Fibroblast of lung (primary cell): ENCODE measurements at regions not wholly inside any gene's neighbourhood (a gene's known extent, or its start where the extent isn't known, plus 50 kb on each side); places are given as distances from the start of the nearest gene placed in this dataset.

Experiments
- EZH2 ChIP-seq: IDR thresholded peaks from 2 replicates; pipeline ENCODE4 v1.5.1; 2012; ENCODE audit warnings: low read length, control low read depth, mild to moderate bottlenecking; ENCODE audit errors: missing control alignments
- TF ChIP-seq, protein P1 (sequence below), 2 donors: IDR thresholded peaks in 1 of 2; conservative IDR thresholded peaks in 1 of 2; 1 replicate in 1 of 2; 2 replicates in 1 of 2; pipeline ENCODE4 v1.5.1; 2011 to 2012; ENCODE audit warnings: low read length in 2 of 2, control low read depth in 1 of 2, inconsistent platforms in 1 of 2, low read depth in 1 of 2, mild to moderate bottlenecking in 1 of 2

DNA sequence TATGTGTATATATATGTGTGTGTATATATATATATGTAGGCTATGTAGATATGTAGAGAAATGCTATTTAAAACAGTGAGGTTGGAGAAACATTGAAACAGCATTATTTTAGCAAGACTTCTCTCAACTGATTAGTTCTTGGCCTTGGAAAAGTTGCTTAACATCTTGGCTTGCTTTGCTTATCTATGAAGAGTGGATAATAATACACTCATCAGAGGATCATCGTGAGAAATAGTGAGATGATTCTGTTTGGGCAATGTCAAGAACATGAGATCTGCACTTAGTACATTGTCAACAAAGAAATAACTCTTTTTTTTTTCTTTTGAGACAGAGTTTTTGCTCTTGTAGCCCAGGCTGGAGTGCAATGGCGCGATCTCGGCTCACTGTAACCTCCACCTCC, 128.3 kb downstream of the KLF5 start:
- TF ChIP-seq, protein P1, sequence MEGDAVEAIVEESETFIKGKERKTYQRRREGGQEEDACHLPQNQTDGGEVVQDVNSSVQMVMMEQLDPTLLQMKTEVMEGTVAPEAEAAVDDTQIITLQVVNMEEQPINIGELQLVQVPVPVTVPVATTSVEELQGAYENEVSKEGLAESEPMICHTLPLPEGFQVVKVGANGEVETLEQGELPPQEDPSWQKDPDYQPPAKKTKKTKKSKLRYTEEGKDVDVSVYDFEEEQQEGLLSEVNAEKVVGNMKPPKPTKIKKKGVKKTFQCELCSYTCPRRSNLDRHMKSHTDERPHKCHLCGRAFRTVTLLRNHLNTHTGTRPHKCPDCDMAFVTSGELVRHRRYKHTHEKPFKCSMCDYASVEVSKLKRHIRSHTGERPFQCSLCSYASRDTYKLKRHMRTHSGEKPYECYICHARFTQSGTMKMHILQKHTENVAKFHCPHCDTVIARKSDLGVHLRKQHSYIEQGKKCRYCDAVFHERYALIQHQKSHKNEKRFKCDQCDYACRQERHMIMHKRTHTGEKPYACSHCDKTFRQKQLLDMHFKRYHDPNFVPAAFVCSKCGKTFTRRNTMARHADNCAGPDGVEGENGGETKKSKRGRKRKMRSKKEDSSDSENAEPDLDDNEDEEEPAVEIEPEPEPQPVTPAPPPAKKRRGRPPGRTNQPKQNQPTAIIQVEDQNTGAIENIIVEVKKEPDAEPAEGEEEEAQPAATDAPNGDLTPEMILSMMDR (conservative IDR thresholded peaks at IDR 0.05 in 1 of 2, IDR thresholded peaks at IDR 0.05 in 1 of 2; ENCODE audit: low read depth in 1 of 2, low read length in 2 of 2), result no peak
- no peak for TF ChIP-seq EZH2
